ENCODE measurements at regions not wholly inside any gene's neighbourhood (a gene's known extent, or its start where the extent isn't known, plus 50 kb on each side); places are given as distances from the start of the nearest gene placed in this dataset.

GRCh38 chr1:164064501-164064900 is 494.5 kb upstream of the PBX1 start:
- TF ChIP-seq, protein P1, sequence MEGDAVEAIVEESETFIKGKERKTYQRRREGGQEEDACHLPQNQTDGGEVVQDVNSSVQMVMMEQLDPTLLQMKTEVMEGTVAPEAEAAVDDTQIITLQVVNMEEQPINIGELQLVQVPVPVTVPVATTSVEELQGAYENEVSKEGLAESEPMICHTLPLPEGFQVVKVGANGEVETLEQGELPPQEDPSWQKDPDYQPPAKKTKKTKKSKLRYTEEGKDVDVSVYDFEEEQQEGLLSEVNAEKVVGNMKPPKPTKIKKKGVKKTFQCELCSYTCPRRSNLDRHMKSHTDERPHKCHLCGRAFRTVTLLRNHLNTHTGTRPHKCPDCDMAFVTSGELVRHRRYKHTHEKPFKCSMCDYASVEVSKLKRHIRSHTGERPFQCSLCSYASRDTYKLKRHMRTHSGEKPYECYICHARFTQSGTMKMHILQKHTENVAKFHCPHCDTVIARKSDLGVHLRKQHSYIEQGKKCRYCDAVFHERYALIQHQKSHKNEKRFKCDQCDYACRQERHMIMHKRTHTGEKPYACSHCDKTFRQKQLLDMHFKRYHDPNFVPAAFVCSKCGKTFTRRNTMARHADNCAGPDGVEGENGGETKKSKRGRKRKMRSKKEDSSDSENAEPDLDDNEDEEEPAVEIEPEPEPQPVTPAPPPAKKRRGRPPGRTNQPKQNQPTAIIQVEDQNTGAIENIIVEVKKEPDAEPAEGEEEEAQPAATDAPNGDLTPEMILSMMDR (IDR thresholded peaks at IDR 0.05) = no peak
- no peak for TF ChIP-seq POLR2A (IDR thresholded peaks at IDR 0.05)
- TF ChIP-seq POLR2AphosphoS5 (IDR thresholded peaks at IDR 0.05) = no peak
